ENCODE measurements at regions not wholly inside any gene's neighbourhood (a gene's known extent, or its start where the extent isn't known, plus 50 kb on each side); places are given as distances from the start of the nearest gene placed in this dataset.
"Not testable (repeated sequence)": the region's sequence is repeated elsewhere in the genome, so short reads cannot be mapped to it uniquely, and the experiment has no call there.

DNA sequence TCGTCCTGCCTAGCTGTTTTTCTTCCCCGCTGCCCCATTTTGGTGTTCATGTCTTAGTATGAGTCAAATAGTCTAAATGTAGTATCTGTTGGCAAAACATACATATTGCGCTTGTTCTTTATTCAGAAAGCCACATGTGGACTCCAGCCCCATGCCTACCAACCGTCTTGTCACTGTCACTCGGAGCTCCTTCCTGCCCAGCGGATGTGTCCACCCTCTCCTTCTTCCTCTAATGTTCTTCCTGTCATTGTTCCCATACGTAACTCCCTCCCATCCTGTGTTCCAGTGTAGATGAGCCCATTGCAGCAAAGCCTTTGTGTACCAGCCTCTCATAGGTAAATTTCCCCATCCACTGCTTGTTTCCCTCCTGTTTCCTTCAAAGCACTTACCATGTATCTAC, 120.5 kb downstream of the TMX1 start:
- TF ChIP-seq, protein P1, sequence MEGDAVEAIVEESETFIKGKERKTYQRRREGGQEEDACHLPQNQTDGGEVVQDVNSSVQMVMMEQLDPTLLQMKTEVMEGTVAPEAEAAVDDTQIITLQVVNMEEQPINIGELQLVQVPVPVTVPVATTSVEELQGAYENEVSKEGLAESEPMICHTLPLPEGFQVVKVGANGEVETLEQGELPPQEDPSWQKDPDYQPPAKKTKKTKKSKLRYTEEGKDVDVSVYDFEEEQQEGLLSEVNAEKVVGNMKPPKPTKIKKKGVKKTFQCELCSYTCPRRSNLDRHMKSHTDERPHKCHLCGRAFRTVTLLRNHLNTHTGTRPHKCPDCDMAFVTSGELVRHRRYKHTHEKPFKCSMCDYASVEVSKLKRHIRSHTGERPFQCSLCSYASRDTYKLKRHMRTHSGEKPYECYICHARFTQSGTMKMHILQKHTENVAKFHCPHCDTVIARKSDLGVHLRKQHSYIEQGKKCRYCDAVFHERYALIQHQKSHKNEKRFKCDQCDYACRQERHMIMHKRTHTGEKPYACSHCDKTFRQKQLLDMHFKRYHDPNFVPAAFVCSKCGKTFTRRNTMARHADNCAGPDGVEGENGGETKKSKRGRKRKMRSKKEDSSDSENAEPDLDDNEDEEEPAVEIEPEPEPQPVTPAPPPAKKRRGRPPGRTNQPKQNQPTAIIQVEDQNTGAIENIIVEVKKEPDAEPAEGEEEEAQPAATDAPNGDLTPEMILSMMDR (IDR thresholded peaks at IDR 0.05) = no peak
- ATAC-seq (ENCODE audit: low FRiP score) = no peak
- no peak for DNase-seq (ENCODE audit: low spot score)

DNA sequence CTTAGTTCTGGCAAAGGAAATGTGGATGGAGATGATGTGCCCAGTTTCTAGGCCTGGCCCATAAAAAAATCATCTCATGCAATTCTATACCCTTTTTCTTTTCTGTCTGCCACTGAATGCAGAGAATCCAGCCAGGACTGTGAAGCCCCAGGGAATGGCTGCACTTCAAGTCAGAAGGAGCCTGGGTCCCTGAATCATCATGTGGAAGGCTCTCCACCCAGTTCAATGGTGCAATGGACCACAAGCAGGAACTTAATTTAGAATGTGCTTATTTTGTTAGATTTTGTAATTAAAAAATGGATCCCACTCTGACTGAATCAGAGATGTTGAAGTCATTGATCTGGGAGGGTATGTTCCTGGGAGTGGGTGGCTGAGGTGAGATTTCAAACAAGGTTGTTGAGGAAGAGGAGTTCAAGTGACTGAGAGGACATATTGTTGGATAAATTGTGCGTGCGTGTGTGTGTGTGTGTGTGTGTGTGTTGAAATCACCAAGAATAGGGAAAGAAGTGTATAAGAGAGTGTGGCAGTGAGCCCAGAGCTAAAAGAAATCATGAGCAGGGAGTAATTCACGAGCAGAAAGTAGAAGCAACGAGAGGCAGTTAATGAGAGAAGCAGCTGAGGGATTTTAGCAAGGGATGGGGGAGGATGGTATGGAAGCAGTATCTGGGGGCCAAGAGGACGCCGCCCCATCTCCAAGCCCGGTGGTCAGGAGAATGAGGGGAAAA, 125.4 kb downstream of the TMX1 start:
- DNase-seq (ENCODE audit: low spot score) (no peak), ATAC-seq (ENCODE audit: low FRiP score) (no peak)
- TF ChIP-seq, protein P1 (IDR thresholded peaks at IDR 0.05) = no peak

DNA sequence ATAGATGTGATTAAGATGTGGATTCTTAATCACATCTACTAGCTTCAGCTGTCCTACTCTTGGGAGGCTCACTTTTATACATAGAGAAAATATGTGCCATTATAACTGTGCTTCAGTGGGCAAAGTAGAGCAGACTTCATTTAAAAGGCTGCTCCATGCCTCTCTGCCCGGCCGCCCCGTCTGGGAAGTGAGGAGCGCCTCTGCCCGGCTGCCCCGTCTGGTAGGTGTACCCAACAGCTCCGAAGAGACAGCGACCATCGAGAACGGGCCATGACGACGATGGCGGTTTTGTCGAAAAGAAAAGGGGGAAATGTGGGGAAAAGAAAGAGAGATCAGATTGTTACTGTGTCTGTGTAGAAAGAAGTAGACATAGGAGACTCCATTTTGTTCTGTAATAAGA, 126.4 kb downstream of the TMX1 start:
- DNase-seq (ENCODE audit: low spot score); ATAC-seq (ENCODE audit: low FRiP score): not testable (repeated sequence)

DNA sequence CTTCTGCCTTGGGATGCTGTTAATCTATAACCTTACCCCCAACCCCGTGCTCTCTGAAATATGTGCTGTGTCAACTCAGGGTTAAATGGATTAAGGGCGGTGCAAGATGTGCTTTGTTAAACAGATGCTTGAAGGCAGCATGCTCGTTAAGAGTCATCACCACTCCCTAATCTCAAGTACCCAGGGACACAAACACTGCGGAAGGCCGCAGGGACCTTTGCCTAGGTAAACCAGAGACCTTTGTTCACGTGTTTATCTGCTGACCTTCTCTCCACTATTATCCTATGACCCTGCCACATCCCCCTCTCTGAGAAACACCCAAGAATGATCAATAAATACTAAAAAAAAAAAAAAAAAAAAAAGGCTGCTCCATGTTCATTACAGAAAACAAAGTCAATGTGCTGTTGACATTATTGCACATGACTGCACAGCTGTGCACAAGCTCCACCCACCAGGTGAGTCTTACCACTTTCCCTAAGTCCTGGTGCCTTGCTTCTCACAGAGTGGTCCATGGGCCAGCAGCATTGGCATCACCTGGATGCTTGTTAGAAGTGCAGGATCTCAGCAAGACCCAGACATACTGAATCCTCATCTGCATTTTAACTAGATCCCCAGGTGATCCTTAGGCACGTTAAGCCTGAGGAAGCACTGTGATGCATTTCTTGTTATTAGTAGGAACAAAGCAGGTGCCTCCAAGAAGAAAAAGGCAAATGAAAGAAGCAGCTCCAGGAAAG, 127.0 kb downstream of the TMX1 start:
- not testable (repeated sequence) for ATAC-seq (ENCODE audit: low FRiP score); DNase-seq (ENCODE audit: low spot score)

DNA sequence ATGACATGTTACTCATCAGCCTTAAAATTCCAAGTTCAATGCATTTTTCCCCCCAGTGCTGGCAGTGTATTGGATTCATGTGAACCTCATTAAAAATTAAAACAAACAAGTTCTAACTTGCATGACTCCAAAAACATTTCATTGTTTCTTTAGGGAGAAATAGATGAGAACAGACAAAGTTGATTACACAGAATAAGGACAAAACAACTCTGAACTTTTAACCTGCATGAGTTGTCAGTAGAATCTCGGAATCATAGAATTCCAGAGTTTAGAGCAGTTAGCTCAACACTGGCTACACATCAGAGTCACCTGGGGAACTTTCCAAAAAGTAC, 127.5 kb downstream of the TMX1 start:
- ATAC-seq (ENCODE audit: low FRiP score) (no peak), DNase-seq (ENCODE audit: low spot score) (no peak)
- TF ChIP-seq, protein P1 (IDR thresholded peaks at IDR 0.05) = no peak

DNA sequence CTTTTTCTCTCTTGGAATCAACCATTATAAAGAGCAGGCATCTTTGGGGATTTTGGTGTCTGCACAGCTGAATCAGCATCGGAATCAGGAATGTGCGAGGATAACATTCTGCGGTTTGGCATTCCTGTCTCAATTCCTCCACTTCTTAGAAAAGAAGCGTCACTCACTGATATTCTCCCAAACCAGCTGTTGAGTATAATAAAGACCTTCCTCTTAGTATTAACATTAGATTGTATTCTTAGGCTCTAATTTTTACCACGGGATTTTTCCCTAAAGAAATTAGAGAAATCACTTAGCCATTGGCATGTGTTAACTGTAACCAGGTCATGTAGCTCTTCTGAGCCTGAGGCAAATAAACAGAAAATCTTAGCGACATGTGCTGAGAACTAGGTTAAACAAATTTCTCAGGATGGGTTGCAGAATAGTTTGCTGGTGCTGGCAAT, 128.7 kb downstream of the TMX1 start:
- TF ChIP-seq, protein P1 (IDR thresholded peaks at IDR 0.05) = no peak
- ATAC-seq (ENCODE audit: low FRiP score) = no peak
- DNase-seq (ENCODE audit: low spot score) = no peak

DNA sequence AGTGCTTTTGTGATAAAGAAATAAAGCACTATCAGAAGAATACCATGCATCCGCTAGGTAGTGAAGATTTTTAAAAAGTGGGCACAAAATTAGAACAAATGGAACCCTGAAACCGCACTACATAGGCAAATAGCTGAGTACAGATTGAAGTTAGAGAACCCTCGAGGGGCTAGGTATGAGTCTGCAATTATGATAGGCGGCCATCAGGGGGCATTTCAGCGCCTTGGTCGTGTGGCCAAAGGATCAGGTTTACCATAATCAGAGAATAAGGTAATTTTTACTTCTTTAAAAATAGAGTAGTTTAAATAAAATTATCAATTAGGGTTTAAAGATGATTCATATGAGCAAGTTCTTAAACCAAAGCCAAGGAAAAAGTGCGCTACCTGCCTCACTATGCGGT, 129.8 kb downstream of the TMX1 start:
- no peak for ATAC-seq (ENCODE audit: low FRiP score)
- no peak for DNase-seq (ENCODE audit: low spot score)
- TF ChIP-seq, protein P1 (IDR thresholded peaks at IDR 0.05) = no peak

DNA sequence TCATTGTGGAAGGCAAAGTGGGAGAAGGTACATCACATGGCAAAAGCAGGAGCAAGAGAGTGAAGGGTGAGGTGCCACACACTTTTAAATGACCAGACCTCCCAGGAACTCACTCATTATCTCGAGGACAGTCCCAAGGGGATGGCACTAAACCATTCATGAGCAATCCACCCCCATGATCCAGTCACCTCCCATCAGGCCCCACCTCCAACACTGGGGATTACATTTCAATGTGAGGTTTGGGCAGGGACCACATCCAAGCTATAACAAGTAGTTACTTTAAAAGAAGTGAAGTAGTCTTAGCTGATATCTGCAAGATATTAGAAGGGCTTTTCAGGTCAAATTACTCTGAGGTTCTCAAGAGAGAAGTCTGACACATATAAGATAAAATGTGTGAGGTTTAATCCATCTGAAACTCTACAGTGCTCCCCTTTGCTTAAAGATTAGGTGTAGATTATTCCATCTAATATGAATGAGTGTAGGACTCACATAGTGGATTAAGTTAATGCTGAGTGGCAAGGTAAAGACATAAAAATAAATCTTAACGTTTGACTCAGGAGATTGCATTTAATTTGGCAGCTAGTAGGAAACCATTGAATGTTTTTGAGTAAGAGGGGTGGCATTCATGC, 130.8 kb downstream of the TMX1 start:
- TF ChIP-seq, protein P1 (IDR thresholded peaks at IDR 0.05) = no peak
- no peak for DNase-seq (ENCODE audit: low spot score)
- ATAC-seq (ENCODE audit: low FRiP score) = no peak

DNA sequence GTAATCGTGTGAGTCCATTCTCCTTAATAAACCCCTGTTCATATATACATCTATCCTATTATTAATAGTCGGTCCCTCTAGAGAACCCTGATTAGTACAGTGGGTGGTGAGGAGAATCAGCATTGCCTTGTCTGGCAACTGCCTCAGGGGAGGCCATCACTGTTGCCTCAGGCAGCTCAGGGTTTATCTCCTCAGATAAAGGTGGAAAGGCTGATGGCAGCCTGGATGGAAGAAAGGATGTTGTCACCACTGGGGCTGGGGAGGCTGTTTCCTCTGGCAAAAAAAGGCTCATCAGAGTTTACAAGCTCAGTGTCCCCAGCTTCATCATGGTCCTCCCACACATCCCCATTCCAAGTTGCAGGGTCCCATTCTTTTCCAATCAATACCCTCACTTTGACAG, 137.1 kb downstream of the TMX1 start:
- ATAC-seq (ENCODE audit: low FRiP score); DNase-seq (ENCODE audit: low spot score): not testable (repeated sequence)

Measured in omental fat pad (tissue), 3 donors.